Endothelial cell of umbilical vein (primary cell): ENCODE measurements at regions not wholly inside any gene's neighbourhood (a gene's known extent, or its start where the extent isn't known, plus 50 kb on each side); places are given as distances from the start of the nearest gene placed in this dataset.

Experiments used
- BruUV-seq: library from RNA; stranded (reverse); fragments of 400-500 nt; replicated peaks from 2 replicates; lab custom pipeline; 2021; lab: Mats Ljungman, UMichigan
- CTCF ChIA-PET: fragments of 300-600, 350-600 bp; sonication (Branson Sonifier 250); formaldehyde crosslinking; loops from one replicate; lab custom pipeline; 2021; ENCODE audit warnings: antibody characterized with exemption, inconsistent platforms; lab: Charles Lee
- POLR2A ChIA-PET: fragments of 300-600, 350-600 bp; sonication (Branson Sonifier 250); formaldehyde crosslinking; loops from one replicate; lab custom pipeline; 2021; ENCODE audit warnings: antibody characterized with exemption, inconsistent platforms; lab: Charles Lee
- DNase-seq: peaks from one replicate; pipeline ENCODE4 v3.0.0-alpha.2; 2011; ENCODE audit warnings: low read depth, low spot score
- FAIRE-seq: peaks from 2 replicates; lab custom pipeline; 2011; peaks lifted over from hg19 to GRCh38; lab: Jason Lieb, UNC
- H2AFZ ChIP-seq: 2 replicates; pipeline ENCODE4 v1.6.0; 2012; ENCODE audit warnings: low read depth, low read length, control low read depth, inconsistent platforms
- H3K27ac ChIP-seq: 2 replicates; pipeline ENCODE4 v1.5.1; 2011; ENCODE audit warnings: low read depth, mild to moderate bottlenecking, control low read depth, low read length, moderate library complexity; ENCODE audit not compliant: insufficient read depth
- H3K27me3 ChIP-seq, 2 experiments: 2 replicates each; pipeline versions ENCODE4 v1.6.0 to v1.6.1; 2011; ENCODE audit warnings: low read length in 2 of 2, mixed read lengths in 1 of 2; ENCODE audit not compliant: control insufficient read depth in 2 of 2, insufficient read depth in 2 of 2
- H3K36me3 ChIP-seq, 2 experiments: 2 replicates in 1 of 2; 3 replicates in 1 of 2; pipeline ENCODE4 v1.5.1; 2011; ENCODE audit warnings: low read length in 2 of 2, mild to moderate bottlenecking in 1 of 2, moderate library complexity in 1 of 2; ENCODE audit not compliant: control insufficient read depth in 2 of 2, insufficient read depth in 2 of 2; ENCODE audit errors: extremely low read depth in 1 of 2
- H3K4me1 ChIP-seq: 3 replicates; pipeline ENCODE4 v1.5.1; 2011; ENCODE audit warnings: mild to moderate bottlenecking, low read length; ENCODE audit not compliant: control insufficient read depth, insufficient read depth; ENCODE audit errors: extremely low read depth
- H3K4me2 ChIP-seq: 2 replicates; pipeline ENCODE4 v1.6.1; 2011; ENCODE audit warnings: low read length, control low read depth, mixed read lengths; ENCODE audit not compliant: insufficient read depth
- H3K4me3 ChIP-seq, 3 experiments: fragments of 200-600 bp in 1 of 3; sonication (generic), shearing (Covaris generic) in 1 of 3; replicated peaks in 1 of 3; 2 replicates each; pipeline ENCODE4 v1.5.1; 2011 to 2016; ENCODE audit warnings: control low read depth in 3 of 3, low read length in 3 of 3, mild to moderate bottlenecking in 2 of 3, inconsistent platforms in 1 of 3, low read depth in 1 of 3, moderate library complexity in 1 of 3; ENCODE audit not compliant: insufficient read depth in 1 of 3
- H3K79me2 ChIP-seq: 2 replicates; pipeline ENCODE4 v1.6.0; 2012; ENCODE audit warnings: low read length, inconsistent platforms; ENCODE audit not compliant: control insufficient read depth, insufficient read depth
- H3K9ac ChIP-seq: replicated peaks from 2 replicates; pipeline ENCODE3; 2011; ENCODE audit warnings: low read length, control low read depth; ENCODE audit not compliant: insufficient read depth; ENCODE audit errors: extremely low read depth
- H3K9me1 ChIP-seq: replicated peaks from 3 replicates; pipeline ENCODE4 v1.6.0; 2011; ENCODE audit warnings: mild to moderate bottlenecking, low read length; ENCODE audit not compliant: control insufficient read depth, insufficient read depth; ENCODE audit errors: extremely low read depth
- H3K9me3 ChIP-seq: replicated peaks from 2 replicates; pipeline ENCODE4 v1.5.1; 2012; ENCODE audit warnings: low read length, inconsistent platforms; ENCODE audit not compliant: control insufficient read depth, insufficient read depth
- H4K20me1 ChIP-seq: replicated peaks from 2 replicates; pipeline ENCODE3; 2011; ENCODE audit warnings: mild to moderate bottlenecking, low read length; ENCODE audit not compliant: control insufficient read depth, insufficient read depth; ENCODE audit errors: extremely low read depth
- EZH2 ChIP-seq: IDR thresholded peaks from 2 replicates; pipeline ENCODE4 v1.6.1; 2012; ENCODE audit warnings: borderline replicate concordance, low read depth, mild to moderate bottlenecking, moderate library complexity, low read length, inconsistent platforms; ENCODE audit not compliant: severe bottlenecking
- FOS ChIP-seq: IDR thresholded peaks from 2 replicates; pipeline ENCODE4 v1.6.1; 2011; ENCODE audit warnings: mild to moderate bottlenecking, low read length, moderate library complexity, borderline replicate concordance; ENCODE audit not compliant: insufficient read depth
- GATA2 ChIP-seq: IDR thresholded peaks from 2 replicates; pipeline ENCODE4 v1.7.0; 2011; ENCODE audit warnings: low read depth, mild to moderate bottlenecking, moderate library complexity, mixed read lengths, low read length; ENCODE audit not compliant: insufficient read length, insufficient read depth
- JUN ChIP-seq: IDR thresholded peaks from 2 replicates; pipeline ENCODE4 v1.6.1; 2011; ENCODE audit warnings: borderline replicate concordance, low read depth; ENCODE audit not compliant: insufficient read length, insufficient read depth
- MYC ChIP-seq: IDR thresholded peaks from one replicate; pipeline ENCODE4 v1.6.1; 2011; ENCODE audit warnings: mild to moderate bottlenecking, low read depth, low read length
- POLR2A ChIP-seq: IDR thresholded peaks from 2 replicates; pipeline ENCODE4 v1.6.1; 2012; ENCODE audit warnings: low read depth, mild to moderate bottlenecking, control low read depth, low read length
- dilution Hi-C: fragments of 300-500 bp; cut with MboI; formaldehyde crosslinking; loops from one replicate; pipeline ENCODE4 v1.15.0; 2019; ENCODE audit warnings: low sequenced_read_pairs; ENCODE audit not compliant: extremely low pct_ligation_motif_present
- intact Hi-C: fragments of 100-400 bp; cut with micrococcal nuclease; formaldehyde crosslinking; loops from one replicate; pipeline ENCODE4 v1.10.0; 2022
- TF ChIP-seq, protein P1 (sequence below), 2 donors: IDR thresholded peaks; 1 replicate in 1 of 2; 2 replicates in 1 of 2; pipeline ENCODE4 v1.5.1; 2011; ENCODE audit warnings: low read length in 2 of 2, mild to moderate bottlenecking in 2 of 2, moderate library complexity in 2 of 2, control low read depth in 1 of 2, inconsistent platforms in 1 of 2, low read depth in 1 of 2; ENCODE audit not compliant: insufficient read depth in 1 of 2; ENCODE audit errors: extremely low read depth in 1 of 2
- TF ChIP-seq, protein P2 (sequence below): IDR thresholded peaks from 2 replicates; pipeline ENCODE4 v1.6.1; 2011; ENCODE audit not compliant: insufficient read depth, insufficient read length

DNA sequence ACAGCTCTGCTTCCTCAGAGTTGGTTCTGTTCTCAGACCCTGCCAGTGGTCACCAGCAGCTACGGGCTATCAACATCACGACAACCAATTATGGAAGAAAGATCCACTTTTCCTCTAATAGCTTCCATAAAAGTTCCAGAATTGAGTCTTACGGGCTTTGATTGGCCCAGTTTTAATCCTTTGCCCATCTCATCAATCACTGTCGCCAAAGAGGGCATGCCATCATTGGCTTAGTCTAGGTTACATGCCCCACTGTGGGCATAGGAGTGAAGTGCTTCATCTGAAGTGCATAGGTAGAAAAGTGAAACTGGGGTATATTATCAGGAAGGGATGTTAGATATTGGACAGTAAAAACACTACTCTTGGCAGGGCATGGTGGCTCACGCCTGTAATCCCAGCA lies 76.6 kb upstream of the DHX40 start:
- FAIRE-seq, result no peak
- Histone ChIP-seq H2AFZ (no peak overlapping the region), H3K36me3 (no peaks in the 10 kb centered on the region), H3K9me1 (no peaks in the 10 kb centered on the region), H3K4me1 (no peaks in the 10 kb centered on the region), H3K9me3 (no peaks in the 10 kb centered on the region), H3K4me2 (no peak overlapping the region), H3K27ac (no peak overlapping the region), H3K27me3 (peaks cover 3 to 5% of the 10 kb centered on the region in 2 experiments), H4K20me1 (no peaks in the 10 kb centered on the region), H3K4me3 (no peak overlapping the region), H3K79me2 (no peaks in the 10 kb centered on the region), H3K9ac (no peak overlapping the region)
- ChIA-PET POLR2A (no interaction called here), CTCF (interaction anchor here (0.7 to 1.6 kb wide), 4 partner anchors 8 to 178 kb away, joined by 3 to 4 read pairs (median 3); no protein-coding TSS in a partner anchor)
- TF ChIP-seq JUN (no peak), FOS (no peak), MYC (no peak), GATA2 (no peak)
- TF ChIP-seq, protein P1, sequence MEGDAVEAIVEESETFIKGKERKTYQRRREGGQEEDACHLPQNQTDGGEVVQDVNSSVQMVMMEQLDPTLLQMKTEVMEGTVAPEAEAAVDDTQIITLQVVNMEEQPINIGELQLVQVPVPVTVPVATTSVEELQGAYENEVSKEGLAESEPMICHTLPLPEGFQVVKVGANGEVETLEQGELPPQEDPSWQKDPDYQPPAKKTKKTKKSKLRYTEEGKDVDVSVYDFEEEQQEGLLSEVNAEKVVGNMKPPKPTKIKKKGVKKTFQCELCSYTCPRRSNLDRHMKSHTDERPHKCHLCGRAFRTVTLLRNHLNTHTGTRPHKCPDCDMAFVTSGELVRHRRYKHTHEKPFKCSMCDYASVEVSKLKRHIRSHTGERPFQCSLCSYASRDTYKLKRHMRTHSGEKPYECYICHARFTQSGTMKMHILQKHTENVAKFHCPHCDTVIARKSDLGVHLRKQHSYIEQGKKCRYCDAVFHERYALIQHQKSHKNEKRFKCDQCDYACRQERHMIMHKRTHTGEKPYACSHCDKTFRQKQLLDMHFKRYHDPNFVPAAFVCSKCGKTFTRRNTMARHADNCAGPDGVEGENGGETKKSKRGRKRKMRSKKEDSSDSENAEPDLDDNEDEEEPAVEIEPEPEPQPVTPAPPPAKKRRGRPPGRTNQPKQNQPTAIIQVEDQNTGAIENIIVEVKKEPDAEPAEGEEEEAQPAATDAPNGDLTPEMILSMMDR (IDR thresholded peaks at IDR 0.05; ENCODE audit: extremely low read depth in 1 of 2, insufficient read depth in 1 of 2, low read depth in 1 of 2, low read length in 2 of 2), result no peak
- dilution Hi-C loops (no loop called here), intact Hi-C loops (no loop called here)
- DNase-seq, result no peak
- BruUV-seq, result no TSS peak

DNA sequence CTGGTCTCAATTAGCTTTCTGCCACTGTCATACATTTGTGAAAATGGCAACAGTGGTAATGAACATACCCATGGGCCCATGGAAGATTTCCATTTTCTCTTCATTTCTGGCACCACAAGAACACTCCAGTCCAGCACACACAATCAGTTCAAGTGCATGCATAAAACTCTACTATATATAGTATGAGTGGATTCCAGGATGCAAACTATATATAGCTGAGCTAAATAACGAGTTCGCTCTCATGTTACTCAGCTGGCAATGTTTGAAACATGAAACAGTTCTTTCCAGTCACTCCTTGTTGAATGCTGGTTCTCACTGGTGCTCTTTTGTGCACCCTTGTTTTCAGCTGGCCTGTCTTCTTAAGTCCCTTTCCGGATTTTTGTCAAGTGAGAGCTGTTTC lies 75.2 kb upstream of the DHX40 start:
- intact Hi-C loops (no loop called here), dilution Hi-C loops (no loop called here)
- ChIA-PET CTCF (interaction anchor here (0.8 to 1.6 kb wide), 4 partner anchors 19 to 69 kb away, joined by 3 to 5 read pairs (median 4); no protein-coding TSS in a partner anchor), POLR2A (interaction anchor here (0.6 kb wide), 1 partner anchor 391 kb away, joined by 3 read pairs; no protein-coding TSS in a partner anchor)
- Histone ChIP-seq H3K79me2 (no peaks in the 10 kb centered on the region), H3K27ac (no peak overlapping the region), H3K27me3 (peaks cover 3 to 5% of the 10 kb centered on the region in 2 experiments), H3K36me3 (no peaks in the 10 kb centered on the region), H4K20me1 (no peaks in the 10 kb centered on the region), H2AFZ (no peak overlapping the region), H3K4me2 (no peak overlapping the region), H3K9ac (no peak overlapping the region), H3K9me1 (no peaks in the 10 kb centered on the region), H3K9me3 (peaks cover 4% of the 10 kb centered on the region), H3K4me1 (no peaks in the 10 kb centered on the region), H3K4me3 (no peak overlapping the region)
- TF ChIP-seq FOS (no peak), POLR2A (no peak), MYC (no peak), GATA2 (no peak), EZH2 (no peak)
- TF ChIP-seq, protein P1 (IDR thresholded peaks at IDR 0.05; ENCODE audit: extremely low read depth in 1 of 2, insufficient read depth in 1 of 2, low read depth in 1 of 2, low read length in 2 of 2), result no peak
- TF ChIP-seq, protein P2, sequence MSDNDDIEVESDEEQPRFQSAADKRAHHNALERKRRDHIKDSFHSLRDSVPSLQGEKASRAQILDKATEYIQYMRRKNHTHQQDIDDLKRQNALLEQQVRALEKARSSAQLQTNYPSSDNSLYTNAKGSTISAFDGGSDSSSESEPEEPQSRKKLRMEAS, result no peak
- BruUV-seq, result no TSS peak
- DNase-seq (no peak), FAIRE-seq (no peak)
